ENCODE measurements at regions not wholly inside any gene's neighbourhood (a gene's known extent, or its start where the extent isn't known, plus 50 kb on each side); places are given as distances from the start of the nearest gene placed in this dataset.
"Not testable (repeated sequence)": the region's sequence is repeated elsewhere in the genome, so short reads cannot be mapped to it uniquely, and the experiment has no call there.

GRCh38 chr5:103422756-103423155, 139.8 kb downstream of the NUDT12 start:
- H3K4me3 ChIP-seq = no peak overlapping the region
- peaks cover 4% of the 10 kb centered on the region; the same call in 1 of the 2 replicates for H3K27me3 ChIP-seq
- no peaks in the 10 kb centered on the region for H3K9me3 ChIP-seq
- no peak for DNase-seq
- H3K36me3 ChIP-seq = no peaks in the 10 kb centered on the region

DNA sequence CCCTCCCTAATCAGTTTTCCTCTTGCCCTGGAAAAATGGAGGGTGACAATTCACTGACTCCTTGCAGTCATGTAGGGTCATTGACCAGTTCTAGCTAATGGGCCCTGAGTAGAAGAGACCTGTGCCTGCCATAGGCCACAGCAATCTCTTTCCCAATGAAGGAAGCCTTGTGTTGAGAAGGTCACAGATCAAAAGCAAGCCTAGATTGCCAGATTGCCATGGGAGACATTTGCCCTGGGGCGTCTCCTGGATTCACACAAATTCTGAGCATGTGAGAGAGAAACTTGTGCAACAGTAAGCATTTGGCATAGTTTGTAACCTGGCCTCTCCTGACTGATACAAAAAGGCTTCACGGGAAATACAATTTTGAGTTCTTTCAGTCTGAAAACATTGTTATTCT, 148.0 kb downstream of the NUDT12 start:
- DNase-seq = no peak
- Histone ChIP-seq H3K27me3 (peaks cover 4% of the 10 kb centered on the region; the same call in 1 of the 2 replicates), H3K4me3 (no peak overlapping the region), H3K36me3 (no peaks in the 10 kb centered on the region), H3K9me3 (no peaks in the 10 kb centered on the region)

GRCh38 chr5:103411711-103412110, 150.9 kb downstream of the NUDT12 start:
- H3K27me3 ChIP-seq = no peaks in the 10 kb centered on the region
- H3K4me3 ChIP-seq = no peak overlapping the region
- no peaks in the 10 kb centered on the region for H3K36me3 ChIP-seq
- H3K9me3 ChIP-seq = no peaks in the 10 kb centered on the region
- DNase-seq = no peak

DNA sequence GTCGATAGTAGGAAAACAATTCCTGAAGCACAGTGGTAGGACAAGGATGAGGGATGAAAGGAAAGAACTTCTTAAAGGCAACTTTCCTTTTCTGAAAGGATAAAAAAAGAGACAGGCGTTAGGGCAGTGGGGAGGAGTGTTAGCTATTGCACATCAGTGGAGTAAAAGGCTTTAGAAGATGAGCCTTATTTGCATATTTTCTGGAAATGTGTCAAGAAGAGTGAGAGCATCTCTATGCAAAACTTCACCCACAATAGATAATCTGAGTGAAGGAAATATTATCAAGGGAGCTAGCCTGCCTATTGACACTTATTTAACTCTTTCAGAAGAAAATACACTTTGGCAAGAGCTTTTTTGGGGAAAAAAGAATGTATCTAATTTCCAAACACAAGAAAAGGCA, 151.6 kb downstream of the MACIR start:
- no peaks in the 10 kb centered on the region for H3K9me3 ChIP-seq
- DNase-seq = no peak
- no peak overlapping the region for H3K4me3 ChIP-seq

GRCh38 chr5:103409013-103409670, 150.6 kb downstream of the MACIR start:
- DNase-seq = no peak
- H3K27me3 ChIP-seq = no peaks in the 10 kb centered on the region
- H3K36me3 ChIP-seq = no peaks in the 10 kb centered on the region
- H3K9me3 ChIP-seq = no peaks in the 10 kb centered on the region
- no peak overlapping the region for H3K4me3 ChIP-seq

More for the DNA sequence above, 151.6 kb downstream of the MACIR start:
- H3K27me3 ChIP-seq = no peaks in the 10 kb centered on the region
- no peaks in the 10 kb centered on the region for H3K36me3 ChIP-seq

GRCh38 chr5:103408408-103408807, 149.8 kb downstream of the MACIR start:
- no peaks in the 10 kb centered on the region for H3K27me3 ChIP-seq
- H3K36me3 ChIP-seq = no peaks in the 10 kb centered on the region
- no peak for DNase-seq
- no peaks in the 10 kb centered on the region for H3K9me3 ChIP-seq
- H3K4me3 ChIP-seq = no peak overlapping the region

DNA sequence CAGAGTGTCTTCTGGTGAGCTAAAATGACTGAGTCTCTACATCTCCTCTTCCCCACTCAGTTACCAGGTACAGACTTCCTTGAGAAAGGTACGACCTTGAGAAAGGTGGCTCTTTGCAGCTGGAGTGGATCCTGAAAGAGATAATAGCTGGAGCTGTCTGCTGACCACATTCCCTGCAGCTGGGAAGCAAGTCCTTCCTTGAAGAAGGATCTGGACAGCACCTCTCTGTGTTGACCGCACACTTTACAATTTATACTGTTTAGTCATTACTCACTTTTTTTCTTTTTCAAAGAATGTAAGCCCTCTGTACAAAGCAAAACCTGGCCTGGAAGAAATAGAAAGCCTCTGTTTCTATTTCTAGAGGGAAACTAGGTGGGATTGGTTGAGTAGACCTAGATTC, 148.8 kb downstream of the MACIR start:
- no peaks in the 10 kb centered on the region for H3K36me3 ChIP-seq
- DNase-seq = no peak
- H3K4me3 ChIP-seq = no peak overlapping the region
- no peaks in the 10 kb centered on the region for H3K9me3 ChIP-seq
- 0 out of 2 replicates have a peak, but pooled peaks cover 2% of the 10 kb centered on the region for H3K27me3 ChIP-seq

DNA sequence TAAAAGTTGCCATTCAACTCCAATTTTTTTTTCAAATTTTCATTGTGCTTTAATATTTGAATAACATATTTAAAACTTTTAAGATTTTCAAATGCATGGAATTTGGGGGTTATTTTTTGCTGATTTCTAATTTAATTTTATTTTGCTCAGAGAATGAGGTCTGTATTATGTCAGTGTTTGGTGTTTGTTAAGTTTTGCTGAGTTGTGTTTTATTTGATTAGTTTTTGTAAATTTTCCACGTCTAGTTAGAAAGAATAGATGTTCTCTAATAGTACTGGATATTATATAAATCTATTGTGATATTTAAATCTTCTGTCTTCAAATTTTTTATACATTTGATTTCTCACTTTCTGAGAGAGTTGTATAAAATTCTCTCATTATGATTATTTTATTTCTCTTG, 145.9 kb downstream of the MACIR start:
- Histone ChIP-seq H3K4me3 (no peak overlapping the region), H3K36me3 (no peaks in the 10 kb centered on the region), H3K9me3 (no peaks in the 10 kb centered on the region), H3K27me3 (peaks cover 10% of the 10 kb centered on the region; the same call in 1 of the 2 replicates)
- no peak for DNase-seq

DNA sequence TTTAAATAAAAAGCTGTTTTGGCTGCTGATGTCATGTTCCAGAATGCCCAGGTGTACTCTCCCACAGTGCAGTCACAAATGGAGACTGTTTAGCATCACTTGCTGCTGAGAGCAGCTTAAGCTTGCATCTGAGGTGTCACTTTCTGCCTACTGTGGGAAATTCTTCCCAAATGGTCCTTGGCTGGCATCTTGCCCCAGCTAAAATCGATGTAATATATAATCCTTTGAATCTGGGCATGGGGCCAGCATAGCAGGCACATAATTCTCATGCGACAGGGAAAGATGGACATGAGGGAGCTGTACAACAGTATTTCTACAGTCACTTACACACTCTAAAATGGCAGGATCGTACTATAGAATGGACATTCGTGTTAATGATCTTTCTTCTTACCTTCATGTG, 144.3 kb downstream of the MACIR start:
- Histone ChIP-seq H3K4me3 (no peak overlapping the region), H3K27me3 (peaks cover 10% of the 10 kb centered on the region; the same call in 1 of the 2 replicates), H3K9me3 (no peaks in the 10 kb centered on the region), H3K36me3 (no peaks in the 10 kb centered on the region)
- no peak for DNase-seq

DNA sequence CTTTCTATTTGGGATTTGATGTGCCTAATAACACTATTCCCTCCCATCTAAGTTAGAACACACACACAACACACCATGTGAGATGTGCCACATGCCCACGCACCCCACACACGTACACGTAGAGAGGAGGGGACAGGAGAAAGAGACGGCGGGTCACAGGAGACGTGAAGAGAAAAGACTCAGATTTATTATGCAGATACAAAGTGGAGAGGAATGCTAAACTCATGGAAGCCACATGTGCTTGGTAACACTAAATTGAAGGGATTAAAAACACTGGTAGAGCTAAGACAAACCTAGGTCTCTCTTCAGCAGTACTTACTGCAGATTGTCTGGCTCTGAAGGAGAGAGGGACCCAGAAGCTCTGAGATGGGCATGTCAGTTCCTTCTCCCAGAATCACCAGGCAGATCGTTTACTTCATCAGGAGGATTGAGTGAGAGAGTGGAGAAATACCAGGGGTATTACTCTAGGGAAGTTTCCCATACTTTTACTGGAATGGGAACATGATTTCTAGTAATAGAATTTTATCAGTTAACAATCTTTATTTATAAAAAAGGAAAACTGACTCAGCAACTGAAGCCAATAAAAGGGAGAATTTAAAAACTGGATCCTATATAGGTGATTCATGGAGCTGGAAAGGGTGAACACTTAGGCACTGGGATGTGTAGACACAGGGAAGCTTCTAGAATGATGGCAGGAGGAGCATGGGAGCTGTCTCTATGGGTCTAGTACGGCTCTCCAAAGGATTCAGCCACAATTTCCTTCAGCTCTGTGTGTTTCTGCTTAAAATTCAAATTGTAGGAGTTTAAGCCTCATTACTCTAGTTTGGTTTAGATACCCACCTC, 139.4 kb downstream of the MACIR start:
- Histone ChIP-seq H3K27me3 (peaks cover 10% of the 10 kb centered on the region; the same call in 1 of the 2 replicates), H3K4me3 (no peak overlapping the region), H3K9me3 (no peaks in the 10 kb centered on the region), H3K36me3 (no peaks in the 10 kb centered on the region)
- DNase-seq = no peak

DNA sequence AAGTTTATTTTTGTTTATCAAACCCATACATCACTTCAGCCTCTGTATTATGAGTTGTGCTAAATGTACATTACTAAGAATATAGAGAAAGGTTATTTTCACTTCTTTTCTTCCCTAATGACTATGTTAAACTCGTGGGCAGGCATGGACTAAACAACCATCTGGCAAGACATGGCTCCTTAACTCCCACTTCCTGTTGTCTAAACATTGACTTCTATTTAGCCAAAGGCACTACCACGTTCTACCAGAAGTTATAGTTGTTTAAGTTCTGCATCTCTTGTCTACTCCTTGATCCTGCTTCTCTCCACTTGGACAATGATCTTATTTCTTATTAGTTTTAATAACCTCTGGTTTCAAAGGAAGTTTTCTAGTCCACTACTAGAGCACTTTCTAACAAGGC, 136.1 kb downstream of the MACIR start:
- no peaks in the 10 kb centered on the region for H3K9me3 ChIP-seq
- no peak for DNase-seq
- H3K36me3 ChIP-seq = no peaks in the 10 kb centered on the region
- no peaks in the 10 kb centered on the region for H3K27me3 ChIP-seq
- no peak overlapping the region for H3K4me3 ChIP-seq

DNA sequence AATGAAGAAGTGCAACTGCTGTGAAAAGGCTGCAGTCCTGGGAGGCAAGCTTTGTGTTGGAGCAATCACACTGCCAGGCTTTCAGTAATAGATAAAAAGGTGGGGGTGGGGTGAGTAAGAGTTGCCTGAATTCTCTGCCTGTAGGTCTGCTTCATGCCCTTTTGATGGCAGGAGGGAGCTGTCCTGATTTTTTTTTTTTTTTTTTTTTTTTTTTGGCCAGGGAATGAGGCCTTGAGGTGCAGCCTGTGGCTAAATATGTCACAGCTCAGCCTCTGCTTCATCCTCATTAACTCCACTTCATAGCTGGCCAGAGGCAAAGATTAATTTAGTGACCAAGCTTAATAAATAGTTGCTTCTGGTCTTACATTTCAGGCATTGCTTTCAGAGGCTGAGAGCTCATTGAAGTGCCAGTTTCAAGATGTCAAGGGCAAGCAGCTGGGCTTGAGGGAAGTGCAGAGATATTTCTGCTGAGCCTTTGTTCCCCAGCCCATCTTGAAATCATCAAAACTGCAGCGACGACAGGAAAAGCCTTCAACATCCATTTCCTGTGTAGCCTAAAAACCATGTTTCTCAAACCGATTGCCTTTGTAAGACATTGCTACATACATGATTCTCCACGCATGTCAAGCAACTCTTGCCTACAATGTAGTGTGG, 134.7 kb downstream of the MACIR start:
- Histone ChIP-seq H3K36me3 (no peaks in the 10 kb centered on the region), H3K27me3 (no peaks in the 10 kb centered on the region)
- DNase-seq = no peak

GRCh38 chr5:103391659-103392058, 133.1 kb downstream of the MACIR start:
- H3K36me3 ChIP-seq = no peaks in the 10 kb centered on the region
- no peak overlapping the region for H3K4me3 ChIP-seq
- H3K27me3 ChIP-seq = no peaks in the 10 kb centered on the region
- DNase-seq = no peak
- H3K9me3 ChIP-seq = no peaks in the 10 kb centered on the region

More for the DNA sequence above, 134.7 kb downstream of the MACIR start:
- Histone ChIP-seq H3K9me3 (no peaks in the 10 kb centered on the region), H3K4me3 (no peak overlapping the region)

DNA sequence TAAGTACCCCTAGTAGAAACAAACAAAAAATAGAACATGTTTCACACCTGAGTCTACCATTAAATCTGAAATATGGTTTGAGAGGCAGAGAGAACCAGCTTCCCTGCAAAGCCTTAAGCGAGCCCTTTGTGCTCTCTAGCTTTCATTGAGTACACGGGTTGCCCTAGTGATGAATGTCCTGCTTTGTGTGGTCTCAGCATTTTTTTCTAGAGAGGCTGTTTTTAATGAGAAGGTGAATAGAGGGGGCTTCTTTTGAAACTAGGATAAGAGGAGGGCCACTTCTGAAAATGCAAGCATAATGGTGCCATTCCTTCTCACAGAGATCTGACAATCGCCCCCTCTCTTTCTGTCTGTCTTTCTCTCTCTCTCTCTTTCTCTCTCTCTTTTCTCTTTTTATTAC, 131.3 kb downstream of the MACIR start:
- Histone ChIP-seq H3K4me3 (no peak overlapping the region), H3K27me3 (no peaks in the 10 kb centered on the region), H3K36me3 (no peaks in the 10 kb centered on the region), H3K9me3 (no peaks in the 10 kb centered on the region)
- DNase-seq = no peak

GRCh38 chr5:103389357-103389756, 130.8 kb downstream of the MACIR start:
- Histone ChIP-seq H3K4me3 (no peak overlapping the region), H3K9me3 (no peaks in the 10 kb centered on the region), H3K27me3 (no peaks in the 10 kb centered on the region), H3K36me3 (no peaks in the 10 kb centered on the region)
- DNase-seq = no peak

DNA sequence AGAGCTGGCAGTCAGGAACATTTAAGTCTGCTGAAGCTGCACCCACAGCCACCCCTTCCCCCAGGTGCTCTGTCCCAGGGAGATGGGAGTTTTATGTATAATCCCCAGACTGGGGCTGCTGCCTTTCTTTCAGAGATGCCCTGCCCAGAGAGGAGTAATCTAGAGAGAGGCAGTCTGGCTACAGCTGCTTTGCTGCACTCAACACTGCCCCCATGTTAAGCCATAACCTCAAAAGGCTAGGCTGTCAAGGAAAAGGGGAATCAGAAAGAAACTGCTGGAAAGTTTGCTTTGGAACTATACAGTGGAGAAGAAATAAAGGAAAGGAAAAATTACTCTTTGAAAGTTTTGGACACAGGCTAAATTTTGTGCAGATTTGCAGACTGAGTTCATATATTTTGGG, 127.2 kb downstream of the MACIR start:
- Histone ChIP-seq H3K9me3 (no peaks in the 10 kb centered on the region; the same call in 1 of the 2 replicates), H3K27me3 (no peaks in the 10 kb centered on the region), H3K36me3 (no peaks in the 10 kb centered on the region), H3K4me3 (no peak overlapping the region)
- DNase-seq = no peak

GRCh38 chr5:103377638-103378037, 119.1 kb downstream of the MACIR start:
- not testable (repeated sequence) for H3K36me3 ChIP-seq, DNase-seq, H3K4me3 ChIP-seq, H3K9me3 ChIP-seq, H3K27me3 ChIP-seq
